IMR-90 (cell line): ENCODE measurements at regions not wholly inside any gene's neighbourhood (a gene's known extent, or its start where the extent isn't known, plus 50 kb on each side); places are given as distances from the start of the nearest gene placed in this dataset.

Source experiments
- ATAC-seq: fragments of 200-7000 bp; cut with Tn5 transposase; 2 replicates; pipeline ENCODE4 v1.9.1; 2020; ENCODE audit warnings: low read depth, mild to moderate bottlenecking, moderate library complexity
- BruUV-seq: library from RNA; stranded (reverse); fragments of 400-500 nt; replicated peaks from 2 replicates; lab custom pipeline; 2021; lab: Mats Ljungman, UMichigan
- CTCF ChIA-PET: fragments of 300-600 bp; formaldehyde crosslinking; extraction: SDS; loops from one replicate; lab custom pipeline; 2021; ENCODE audit warnings: antibody characterized with exemption; lab: Yijun Ruan, JAX
- POLR2A ChIA-PET: fragments of 300-600 bp; sonication (Branson Sonifier 250); formaldehyde crosslinking; loops from one replicate; lab custom pipeline; 2022; ENCODE audit warnings: antibody characterized with exemption; ENCODE audit not compliant: unreplicated experiment; lab: Charles Lee
- DNase-seq: peaks from one replicate; pipeline ENCODE4 v3.0.0; 2013
- H2AFZ ChIP-seq: replicated peaks from 2 replicates; pipeline ENCODE3; 2013; ENCODE audit warnings: low read length, mild to moderate bottlenecking; ENCODE audit not compliant: poor library complexity
- H2AK5ac ChIP-seq: 2 replicates; pipeline ENCODE4 v1.6.1; 2013; ENCODE audit warnings: low read depth, low read length, inconsistent platforms
- H2AK9ac ChIP-seq: replicated peaks from 2 replicates; pipeline ENCODE3; 2013; ENCODE audit warnings: mild to moderate bottlenecking, low read depth, low read length, moderate library complexity; ENCODE audit not compliant: poor library complexity
- H2BK120ac ChIP-seq: 2 replicates; pipeline ENCODE4 v1.6.1; 2013; ENCODE audit warnings: low read depth, low read length, inconsistent platforms
- H2BK15ac ChIP-seq: 3 replicates; pipeline ENCODE4 v1.6.1; 2013; ENCODE audit warnings: low read depth, low read length, inconsistent platforms
- H2BK20ac ChIP-seq: 2 replicates; pipeline ENCODE4 v1.6.1; 2013; ENCODE audit warnings: low read depth, mild to moderate bottlenecking, inconsistent platforms, low read length, moderate library complexity
- H2BK5ac ChIP-seq: 2 replicates; pipeline ENCODE4 v1.6.1; 2013; ENCODE audit warnings: mild to moderate bottlenecking, low read depth, low read length, inconsistent platforms; ENCODE audit not compliant: poor library complexity, severe bottlenecking
- H3K14ac ChIP-seq: replicated peaks from 2 replicates; pipeline ENCODE4 v1.6.1; 2013; ENCODE audit warnings: low read depth, low read length, inconsistent platforms
- H3K18ac ChIP-seq: 2 replicates; pipeline ENCODE4 v1.6.1; 2013; ENCODE audit warnings: low read depth, low read length, control low read depth
- H3K23ac ChIP-seq: 2 replicates; pipeline ENCODE4 v1.6.1; 2013; ENCODE audit warnings: low read depth, low read length, inconsistent platforms
- H3K27ac ChIP-seq: 2 replicates; pipeline ENCODE4 v1.5.1; 2013; ENCODE audit warnings: mild to moderate bottlenecking, control low read depth, low read length; ENCODE audit not compliant: insufficient read depth
- H3K27me3 ChIP-seq: 2 replicates; pipeline ENCODE4 v1.6.1; 2013; ENCODE audit warnings: low read length; ENCODE audit not compliant: control insufficient read depth, insufficient read depth
- H3K36me3 ChIP-seq: 2 replicates; pipeline ENCODE4 v1.6.1; 2013; ENCODE audit warnings: low read length, mixed read lengths; ENCODE audit not compliant: control insufficient read depth, insufficient read depth
- H3K4ac ChIP-seq: 2 replicates; pipeline ENCODE4 v1.6.1; 2013; ENCODE audit warnings: low read depth, low read length, inconsistent platforms
- H3K4me1 ChIP-seq: 2 replicates; pipeline ENCODE4 v1.6.1; 2013; ENCODE audit warnings: low read length, mixed read lengths; ENCODE audit not compliant: control insufficient read depth, insufficient read depth
- H3K4me2 ChIP-seq: 2 replicates; pipeline ENCODE4 v1.6.1; 2013; ENCODE audit warnings: low read depth, mild to moderate bottlenecking, control low read depth, low read length, moderate library complexity
- H3K4me3 ChIP-seq: 2 replicates; pipeline ENCODE4 v1.5.1; 2013; ENCODE audit warnings: low read depth, mild to moderate bottlenecking, control low read depth, low read length, moderate library complexity; ENCODE audit not compliant: insufficient read depth
- H3K56ac ChIP-seq: 2 replicates; pipeline ENCODE4 v1.6.1; 2013; ENCODE audit warnings: low read length, inconsistent platforms; ENCODE audit not compliant: insufficient read depth; ENCODE audit errors: extremely low read depth
- H3K79me1 ChIP-seq, 2 experiments: 2 replicates each; pipeline ENCODE4 v1.6.1; 2013; ENCODE audit warnings: low read length in 2 of 2, inconsistent platforms in 1 of 2, low read depth in 1 of 2
- H3K9ac ChIP-seq: 2 replicates; pipeline ENCODE4 v1.6.1; 2013; ENCODE audit warnings: low read depth, low read length, control low read depth
- H3K9me1 ChIP-seq: 2 replicates; pipeline ENCODE4 v1.6.1; 2013; ENCODE audit warnings: low read length, inconsistent platforms; ENCODE audit not compliant: insufficient read depth
- H3K9me3 ChIP-seq: 2 replicates; pipeline ENCODE4 v1.6.1; 2013; ENCODE audit warnings: low read length; ENCODE audit not compliant: control insufficient read depth, insufficient read depth
- H4K20me1 ChIP-seq: 2 replicates; pipeline ENCODE4 v1.6.1; 2013; ENCODE audit warnings: low read length, inconsistent platforms; ENCODE audit not compliant: insufficient read depth
- H4K5ac ChIP-seq: 2 replicates; pipeline ENCODE4 v1.6.1; 2013; ENCODE audit warnings: mild to moderate bottlenecking, low read depth, low read length, control low read depth
- H4K8ac ChIP-seq, 2 experiments: 2 replicates each; pipeline ENCODE4 v1.6.1; 2013; ENCODE audit warnings: low read depth in 2 of 2, low read length in 2 of 2, control low read depth in 1 of 2, inconsistent platforms in 1 of 2
- H4K91ac ChIP-seq: 2 replicates; pipeline ENCODE4 v1.6.1; 2013; ENCODE audit warnings: low read depth, low read length, inconsistent platforms; ENCODE audit not compliant: insufficient read depth
- BHLHE40 ChIP-seq: fragments of 150-350 bp; IDR thresholded peaks from 2 replicates; pipeline ENCODE4 v1.6.1; 2016; ENCODE audit warnings: mild to moderate bottlenecking, low read depth, low read length
- CEBPB ChIP-seq: IDR thresholded peaks from 2 replicates; pipeline ENCODE4 v1.6.1; 2012; ENCODE audit warnings: low read depth, low read length, improper control_type of control experiment
- ELK1 ChIP-seq: fragments of 150-350 bp; IDR thresholded peaks from 2 replicates; pipeline ENCODE4 v1.6.1; 2016; ENCODE audit warnings: low read depth, mild to moderate bottlenecking, low read length, moderate library complexity, borderline replicate concordance
- MAZ ChIP-seq: IDR thresholded peaks from 2 replicates; pipeline ENCODE4 v1.6.1; 2012; ENCODE audit warnings: low read depth, mild to moderate bottlenecking, low read length, improper control_type of control experiment, moderate library complexity, borderline replicate concordance
- MXI1 ChIP-seq: IDR thresholded peaks from 2 replicates; pipeline ENCODE4 v1.6.1; 2012; ENCODE audit warnings: low read depth, mild to moderate bottlenecking, low read length, moderate library complexity, borderline replicate concordance
- RAD21 ChIP-seq: IDR thresholded peaks from 2 replicates; pipeline ENCODE4 v1.6.1; 2012; ENCODE audit warnings: low read length, improper control_type of control experiment
- SMC3 ChIP-seq: fragments of 150-350 bp; IDR thresholded peaks from 2 replicates; pipeline ENCODE4 v1.6.1; 2016; ENCODE audit warnings: low read depth, mild to moderate bottlenecking, antibody characterized with exemption, low read length, moderate library complexity
- WGBS, 2 experiments: methylation state at CpG; one replicate each; pipeline versions ENCODE4 v1.1.5 to v1.1.7; 2013; ENCODE audit warnings: missing lambda C conversion rate in 2 of 2; ENCODE audit not compliant: insufficient read length in 1 of 2; ENCODE audit errors: extremely low coverage in 2 of 2; 5-methylcytosine and 5-hydroxymethylcytosine counted together
- dilution Hi-C: fragments of 300-500 bp; cut with HindIII; formaldehyde crosslinking; loops from one replicate; pipeline ENCODE4 v1.14.3; 2018; ENCODE audit warnings: low sequenced_read_pairs; ENCODE audit not compliant: unreplicated experiment
- in situ Hi-C: fragments of 300-500 bp; cut with MboI; formaldehyde crosslinking; loops from 3 replicates; pipeline ENCODE4 v1.14.3; 2019; ENCODE audit warnings: low sequenced_read_pairs, inconsistent platforms, mixed read lengths
- intact Hi-C: fragments of 100-400 bp; cut with micrococcal nuclease; formaldehyde crosslinking; loops from 2 replicates; pipeline ENCODE4 v1.10.0; 2022
- TF ChIP-seq, protein P1 (sequence below): conservative IDR thresholded peaks from 2 replicates; pipeline ENCODE4 v1.5.1; 2012; ENCODE audit warnings: mild to moderate bottlenecking, low read depth, low read length, improper control_type of control experiment

GRCh38 chr2:60371219-60371618 is 182.2 kb downstream of the BCL11A start:
- H3K9ac ChIP-seq, result no peak overlapping the region
- ATAC-seq, result no peak
- TF ChIP-seq ELK1, result no peak
- TF ChIP-seq CEBPB, result no peak
- no peak for TF ChIP-seq SMC3
- no peak for TF ChIP-seq MAZ
- TF ChIP-seq RAD21, result no peak
- no peak for TF ChIP-seq MXI1
- TF ChIP-seq, protein P1, sequence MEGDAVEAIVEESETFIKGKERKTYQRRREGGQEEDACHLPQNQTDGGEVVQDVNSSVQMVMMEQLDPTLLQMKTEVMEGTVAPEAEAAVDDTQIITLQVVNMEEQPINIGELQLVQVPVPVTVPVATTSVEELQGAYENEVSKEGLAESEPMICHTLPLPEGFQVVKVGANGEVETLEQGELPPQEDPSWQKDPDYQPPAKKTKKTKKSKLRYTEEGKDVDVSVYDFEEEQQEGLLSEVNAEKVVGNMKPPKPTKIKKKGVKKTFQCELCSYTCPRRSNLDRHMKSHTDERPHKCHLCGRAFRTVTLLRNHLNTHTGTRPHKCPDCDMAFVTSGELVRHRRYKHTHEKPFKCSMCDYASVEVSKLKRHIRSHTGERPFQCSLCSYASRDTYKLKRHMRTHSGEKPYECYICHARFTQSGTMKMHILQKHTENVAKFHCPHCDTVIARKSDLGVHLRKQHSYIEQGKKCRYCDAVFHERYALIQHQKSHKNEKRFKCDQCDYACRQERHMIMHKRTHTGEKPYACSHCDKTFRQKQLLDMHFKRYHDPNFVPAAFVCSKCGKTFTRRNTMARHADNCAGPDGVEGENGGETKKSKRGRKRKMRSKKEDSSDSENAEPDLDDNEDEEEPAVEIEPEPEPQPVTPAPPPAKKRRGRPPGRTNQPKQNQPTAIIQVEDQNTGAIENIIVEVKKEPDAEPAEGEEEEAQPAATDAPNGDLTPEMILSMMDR, result no peak
- no peak for TF ChIP-seq BHLHE40
- H3K27me3 ChIP-seq, result no peaks in the 10 kb centered on the region
- no peak overlapping the region for H2BK20ac ChIP-seq
- no peak overlapping the region for H4K91ac ChIP-seq
- H3K23ac ChIP-seq, result no peak overlapping the region
- no peak overlapping the region for H2BK5ac ChIP-seq
- DNase-seq, result no peak
- no peak overlapping the region for H3K14ac ChIP-seq
- H2AFZ ChIP-seq, result no peak overlapping the region
- no peak overlapping the region for H3K18ac ChIP-seq
- in situ Hi-C loops (no loop called here), dilution Hi-C loops (no loop called here), intact Hi-C loops (no loop called here)
- no peaks in the 10 kb centered on the region for H3K9me3 ChIP-seq
- H3K79me1 ChIP-seq, result no peaks in the 10 kb centered on the region
- no peak overlapping the region for H4K5ac ChIP-seq
- no peak overlapping the region for H3K56ac ChIP-seq
- no peak overlapping the region for H2BK120ac ChIP-seq
- H3K4me2 ChIP-seq, result no peak overlapping the region
- no peak overlapping the region for H2AK5ac ChIP-seq
- H3K4me1 ChIP-seq, result no peaks in the 10 kb centered on the region
- no peaks in the 10 kb centered on the region for H4K20me1 ChIP-seq
- H3K4ac ChIP-seq, result no peak overlapping the region
- ChIA-PET POLR2A (no interaction called here), CTCF (interaction anchor here (0.7 kb wide), 1 partner anchor 140 kb away, joined by 3 read pairs; no protein-coding TSS in a partner anchor)
- H2BK15ac ChIP-seq, result no peak overlapping the region
- no peak overlapping the region for H3K27ac ChIP-seq
- H2AK9ac ChIP-seq, result no peak overlapping the region
- no peaks in the 10 kb centered on the region for H3K9me1 ChIP-seq
- BruUV-seq, result no TSS peak
- no peaks in the 10 kb centered on the region for H3K36me3 ChIP-seq
- no peak overlapping the region for H4K8ac ChIP-seq
- 86% methylated on average over 4 of the region's 9 CpGs; no CpG with 5 or more reads in 1 of the 2 experiments for WGBS, 2 experiments
- no peak overlapping the region for H3K4me3 ChIP-seq
